ENCODE measurements at regions not wholly inside any gene's neighbourhood (a gene's known extent, or its start where the extent isn't known, plus 50 kb on each side); places are given as distances from the start of the nearest gene placed in this dataset.

- Histone ChIP-seq H3K9ac (ENCODE audit: low read depth, low read length, poor library complexity) (no peak overlapping the region), H3K4me1 (ENCODE audit: control insufficient read depth in 2 of 2, insufficient read depth in 1 of 2, low read depth in 1 of 2, low read length in 2 of 2) (peaks cover 0 to 5% of the 10 kb centered on the region in 2 donors), H3K4me3 (ENCODE audit: low read length in 2 of 2) (no peak overlapping the region), H2BK15ac (ENCODE audit: low read length) (no peak overlapping the region), H3K27ac (replicated peaks; ENCODE audit: low read length) (no peak overlapping the region), H3K4ac (ENCODE audit: low read length) (no peak overlapping the region), H3K36me3 (replicated peaks in 1 of 2; ENCODE audit: control insufficient read depth in 2 of 2, insufficient read depth in 2 of 2, low read length in 2 of 2) (no peaks in the 10 kb centered on the region), H2BK12ac (ENCODE audit: low read length) (no peak overlapping the region), H2BK120ac (ENCODE audit: low read depth, low read length) (no peak overlapping the region), H2AFZ (ENCODE audit: low read length) (no peak overlapping the region), H3K23ac (ENCODE audit: low read depth, low read length, poor library complexity) (no peak overlapping the region), H3K18ac (ENCODE audit: low read length) (no peak overlapping the region), H2BK5ac (ENCODE audit: low read length) (no peak overlapping the region), H3K79me1 (ENCODE audit: low read depth, low read length) (no peaks in the 10 kb centered on the region), H4K91ac (ENCODE audit: low read depth, low read length, poor library complexity) (no peak overlapping the region), H3K27me3 (ENCODE audit: control insufficient read depth in 3 of 3, insufficient read depth in 3 of 3, low read depth in 1 of 3, low read length in 3 of 3) (no peaks in the 10 kb centered on the region), H4K8ac (ENCODE audit: low read depth, low read length) (no peak overlapping the region), H3K4me2 (ENCODE audit: insufficient read depth, low read length, poor library complexity, severe bottlenecking) (no peak overlapping the region), H3K14ac (ENCODE audit: low read length) (no peak overlapping the region), H2AK5ac (ENCODE audit: low read depth, low read length) (no peak overlapping the region), H3K9me3 (replicated peaks in 1 of 2; ENCODE audit: control insufficient read depth in 2 of 2, insufficient read depth in 1 of 2, low read depth in 1 of 2, low read length in 2 of 2) (no peaks in the 10 kb centered on the region)
- DNase-seq (ENCODE audit: low spot score) = no peak
- no CpG with 5 or more reads among the region's 3 CpGs for WGBS, 2 donors (ENCODE audit: extremely low coverage in 2 of 2, insufficient read length in 2 of 2, insufficient replicate concordance in 1 of 2)
Measured at GRCh38 chr1:218895064-218895587, 278.6 kb upstream of the LYPLAL1 start.

- Histone ChIP-seq H3K79me1 (ENCODE audit: low read depth, low read length) (no peaks in the 10 kb centered on the region), H3K4ac (ENCODE audit: low read length) (no peak overlapping the region), H3K4me1 (ENCODE audit: control insufficient read depth in 2 of 2, insufficient read depth in 1 of 2, low read depth in 1 of 2, low read length in 2 of 2) (no peaks in the 10 kb centered on the region), H2AFZ (ENCODE audit: low read length) (no peak overlapping the region), H2BK12ac (ENCODE audit: low read length) (no peak overlapping the region), H2BK120ac (ENCODE audit: low read depth, low read length) (no peak overlapping the region), H2BK15ac (ENCODE audit: low read length) (no peak overlapping the region), H4K8ac (ENCODE audit: low read depth, low read length) (no peak overlapping the region), H2AK5ac (ENCODE audit: low read depth, low read length) (no peak overlapping the region), H3K4me2 (ENCODE audit: insufficient read depth, low read length, poor library complexity, severe bottlenecking) (no peak overlapping the region), H3K27me3 (ENCODE audit: control insufficient read depth in 3 of 3, insufficient read depth in 3 of 3, low read depth in 1 of 3, low read length in 3 of 3) (no peaks in the 10 kb centered on the region), H3K18ac (ENCODE audit: low read length) (no peak overlapping the region), H2BK5ac (ENCODE audit: low read length) (no peak overlapping the region), H3K27ac (replicated peaks; ENCODE audit: low read length) (no peak overlapping the region), H3K14ac (ENCODE audit: low read length) (no peak overlapping the region), H3K9me3 (replicated peaks in 1 of 2; ENCODE audit: control insufficient read depth in 2 of 2, insufficient read depth in 1 of 2, low read depth in 1 of 2, low read length in 2 of 2) (no peaks in the 10 kb centered on the region), H3K9ac (ENCODE audit: low read depth, low read length, poor library complexity) (no peak overlapping the region), H3K4me3 (ENCODE audit: low read length in 2 of 2) (no peak overlapping the region), H4K91ac (ENCODE audit: low read depth, low read length, poor library complexity) (no peak overlapping the region), H3K36me3 (replicated peaks in 1 of 2; ENCODE audit: control insufficient read depth in 2 of 2, insufficient read depth in 2 of 2, low read length in 2 of 2) (no peaks in the 10 kb centered on the region), H3K23ac (ENCODE audit: low read depth, low read length, poor library complexity) (no peak overlapping the region)
- WGBS, 2 donors (ENCODE audit: extremely low coverage in 2 of 2, insufficient read length in 2 of 2, insufficient replicate concordance in 1 of 2) = no CpG with 5 or more reads among the region's 5 CpGs
- no peak for DNase-seq (ENCODE audit: low spot score)
Measured at GRCh38 chr1:218896202-218896601, 277.5 kb upstream of the LYPLAL1 start.

GRCh38 chr1:218898921-218899320, 274.8 kb upstream of the LYPLAL1 start:
- no CpG with 5 or more reads among the region's 2 CpGs for WGBS, 2 donors (ENCODE audit: extremely low coverage in 2 of 2, insufficient read length in 2 of 2, insufficient replicate concordance in 1 of 2)
- H3K79me1 ChIP-seq (ENCODE audit: low read depth, low read length) = no peaks in the 10 kb centered on the region

GRCh38 chr1:218900615-218901014, 273.1 kb upstream of the LYPLAL1 start:
- no peaks in the 10 kb centered on the region for H3K79me1 ChIP-seq (ENCODE audit: low read depth, low read length)
- no peak overlapping the region for H3K27ac ChIP-seq (replicated peaks; ENCODE audit: low read length)
- no peak overlapping the region for H3K14ac ChIP-seq (ENCODE audit: low read length)
- H4K8ac ChIP-seq (ENCODE audit: low read depth, low read length) = no peak overlapping the region
- no peak for DNase-seq (ENCODE audit: low spot score)
- no peak overlapping the region for H3K4me3 ChIP-seq (ENCODE audit: low read length in 2 of 2)
- H3K18ac ChIP-seq (ENCODE audit: low read length) = no peak overlapping the region
- H2AK5ac ChIP-seq (ENCODE audit: low read depth, low read length) = no peak overlapping the region
- no peak overlapping the region for H3K4me2 ChIP-seq (ENCODE audit: insufficient read depth, low read length, poor library complexity, severe bottlenecking)
- no peak overlapping the region for H2BK12ac ChIP-seq (ENCODE audit: low read length)
- no peak overlapping the region for H3K4ac ChIP-seq (ENCODE audit: low read length)
- no CpG with 5 or more reads among the region's 3 CpGs for WGBS, 2 donors (ENCODE audit: extremely low coverage in 2 of 2, insufficient read length in 2 of 2, insufficient replicate concordance in 1 of 2)
- no peak overlapping the region for H3K9ac ChIP-seq (ENCODE audit: low read depth, low read length, poor library complexity)
- H2AFZ ChIP-seq (ENCODE audit: low read length) = no peak overlapping the region
- no peak overlapping the region for H3K23ac ChIP-seq (ENCODE audit: low read depth, low read length, poor library complexity)
- no peak overlapping the region for H2BK15ac ChIP-seq (ENCODE audit: low read length)
- no peak overlapping the region for H2BK120ac ChIP-seq (ENCODE audit: low read depth, low read length)
- H3K4me1 ChIP-seq (ENCODE audit: control insufficient read depth in 2 of 2, insufficient read depth in 1 of 2, low read depth in 1 of 2, low read length in 2 of 2) = peaks cover 0 to 5% of the 10 kb centered on the region in 2 donors
- H3K27me3 ChIP-seq (ENCODE audit: control insufficient read depth in 3 of 3, insufficient read depth in 3 of 3, low read depth in 1 of 3, low read length in 3 of 3) = no peaks in the 10 kb centered on the region
- no peak overlapping the region for H4K91ac ChIP-seq (ENCODE audit: low read depth, low read length, poor library complexity)
- no peaks in the 10 kb centered on the region for H3K9me3 ChIP-seq (replicated peaks in 1 of 2; ENCODE audit: control insufficient read depth in 2 of 2, insufficient read depth in 1 of 2, low read depth in 1 of 2, low read length in 2 of 2)
- no peak overlapping the region for H2BK5ac ChIP-seq (ENCODE audit: low read length)
- H3K36me3 ChIP-seq (replicated peaks in 1 of 2; ENCODE audit: control insufficient read depth in 2 of 2, insufficient read depth in 2 of 2, low read length in 2 of 2) = no peaks in the 10 kb centered on the region

More at GRCh38 chr1:218898921-218899320, 274.8 kb upstream of the LYPLAL1 start:
- H3K4me2 ChIP-seq (ENCODE audit: insufficient read depth, low read length, poor library complexity, severe bottlenecking) = no peak overlapping the region
- no peak overlapping the region for H3K4me3 ChIP-seq (ENCODE audit: low read length in 2 of 2)
- no peaks in the 10 kb centered on the region for H3K4me1 ChIP-seq (ENCODE audit: control insufficient read depth in 2 of 2, insufficient read depth in 1 of 2, low read depth in 1 of 2, low read length in 2 of 2)
- H3K23ac ChIP-seq (ENCODE audit: low read depth, low read length, poor library complexity) = no peak overlapping the region
- H3K36me3 ChIP-seq (replicated peaks in 1 of 2; ENCODE audit: control insufficient read depth in 2 of 2, insufficient read depth in 2 of 2, low read length in 2 of 2) = no peaks in the 10 kb centered on the region
- no peak overlapping the region for H3K14ac ChIP-seq (ENCODE audit: low read length)
- no peak overlapping the region for H2AK5ac ChIP-seq (ENCODE audit: low read depth, low read length)
- no peak for DNase-seq (ENCODE audit: low spot score)
- no peak overlapping the region for H2BK15ac ChIP-seq (ENCODE audit: low read length)
- no peak overlapping the region for H3K18ac ChIP-seq (ENCODE audit: low read length)
- no peaks in the 10 kb centered on the region for H3K9me3 ChIP-seq (replicated peaks in 1 of 2; ENCODE audit: control insufficient read depth in 2 of 2, insufficient read depth in 1 of 2, low read depth in 1 of 2, low read length in 2 of 2)
- no peak overlapping the region for H2BK120ac ChIP-seq (ENCODE audit: low read depth, low read length)
- H3K4ac ChIP-seq (ENCODE audit: low read length) = no peak overlapping the region
- H2AFZ ChIP-seq (ENCODE audit: low read length) = no peak overlapping the region
- no peak overlapping the region for H4K91ac ChIP-seq (ENCODE audit: low read depth, low read length, poor library complexity)
- H3K27me3 ChIP-seq (ENCODE audit: control insufficient read depth in 3 of 3, insufficient read depth in 3 of 3, low read depth in 1 of 3, low read length in 3 of 3) = no peaks in the 10 kb centered on the region
- no peak overlapping the region for H2BK5ac ChIP-seq (ENCODE audit: low read length)
- H2BK12ac ChIP-seq (ENCODE audit: low read length) = no peak overlapping the region
- H4K8ac ChIP-seq (ENCODE audit: low read depth, low read length) = no peak overlapping the region
- no peak overlapping the region for H3K27ac ChIP-seq (replicated peaks; ENCODE audit: low read length)
- no peak overlapping the region for H3K9ac ChIP-seq (ENCODE audit: low read depth, low read length, poor library complexity)
